Colonic mucosa (tissue), 4 donors: ENCODE measurements at regions not wholly inside any gene's neighbourhood (a gene's known extent, or its start where the extent isn't known, plus 50 kb on each side); places are given as distances from the start of the nearest gene placed in this dataset.

Experiments
- DNase-seq: peaks from one replicate; pipeline ENCODE4 v3.0.0-alpha.2; 2020
- H3K27ac ChIP-seq: fragments of 200-600 bp; one replicate; pipeline ENCODE4 v1.8.0; 2021
- H3K27me3 ChIP-seq: fragments of 200-600 bp; one replicate; pipeline ENCODE4 v1.8.0; 2021
- H3K36me3 ChIP-seq: fragments of 200-600 bp; one replicate; pipeline ENCODE4 v1.8.0; 2021
- H3K4me1 ChIP-seq: fragments of 200-600 bp; one replicate; pipeline ENCODE4 v1.8.0; 2021; ENCODE audit warnings: mild to moderate bottlenecking
- H3K4me3 ChIP-seq: fragments of 200-600 bp; one replicate; pipeline ENCODE4 v1.8.0; 2021
- H3K9ac ChIP-seq, 2 donors: one replicate each; pipeline ENCODE4 v1.7.0; 2013; ENCODE audit warnings: control low read depth in 2 of 2, low read depth in 2 of 2, low read length in 2 of 2
- H3K9me3 ChIP-seq: fragments of 200-600 bp; one replicate; pipeline ENCODE4 v1.8.0; 2021
- intact Hi-C: fragments of 100-400 bp; cut with DNase I; formaldehyde crosslinking; loops from one replicate; pipeline ENCODE4 v1.14.1; 2022
- TF ChIP-seq, protein P1 (sequence below): fragments of 200-600 bp; IDR thresholded peaks from one replicate; pipeline ENCODE4 v1.8.0; 2022; ENCODE audit warnings: antibody characterized with exemption, mild to moderate bottlenecking
- donor health status: healthy.
- donor health status: DM: no; HTN: no; CAD: no.
- donor health status: DM: no; HTN: no; CAD: no.

GRCh38 chr2:125561302-125561701, 1094.7 kb upstream of the GYPC start:
- Histone ChIP-seq H3K36me3 (no peaks in the 10 kb centered on the region), H3K4me1 (no peaks in the 10 kb centered on the region), H3K27ac (peak overlapping the region; percentile 1), H3K9ac (no peak overlapping the region), H3K27me3 (no peaks in the 10 kb centered on the region), H3K4me3 (no peak overlapping the region), H3K9me3 (no peaks in the 10 kb centered on the region)
- intact Hi-C loops, result no loop called here
- TF ChIP-seq, protein P1, sequence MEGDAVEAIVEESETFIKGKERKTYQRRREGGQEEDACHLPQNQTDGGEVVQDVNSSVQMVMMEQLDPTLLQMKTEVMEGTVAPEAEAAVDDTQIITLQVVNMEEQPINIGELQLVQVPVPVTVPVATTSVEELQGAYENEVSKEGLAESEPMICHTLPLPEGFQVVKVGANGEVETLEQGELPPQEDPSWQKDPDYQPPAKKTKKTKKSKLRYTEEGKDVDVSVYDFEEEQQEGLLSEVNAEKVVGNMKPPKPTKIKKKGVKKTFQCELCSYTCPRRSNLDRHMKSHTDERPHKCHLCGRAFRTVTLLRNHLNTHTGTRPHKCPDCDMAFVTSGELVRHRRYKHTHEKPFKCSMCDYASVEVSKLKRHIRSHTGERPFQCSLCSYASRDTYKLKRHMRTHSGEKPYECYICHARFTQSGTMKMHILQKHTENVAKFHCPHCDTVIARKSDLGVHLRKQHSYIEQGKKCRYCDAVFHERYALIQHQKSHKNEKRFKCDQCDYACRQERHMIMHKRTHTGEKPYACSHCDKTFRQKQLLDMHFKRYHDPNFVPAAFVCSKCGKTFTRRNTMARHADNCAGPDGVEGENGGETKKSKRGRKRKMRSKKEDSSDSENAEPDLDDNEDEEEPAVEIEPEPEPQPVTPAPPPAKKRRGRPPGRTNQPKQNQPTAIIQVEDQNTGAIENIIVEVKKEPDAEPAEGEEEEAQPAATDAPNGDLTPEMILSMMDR, result no peak
- DNase-seq, result peak; percentile 24

DNA sequence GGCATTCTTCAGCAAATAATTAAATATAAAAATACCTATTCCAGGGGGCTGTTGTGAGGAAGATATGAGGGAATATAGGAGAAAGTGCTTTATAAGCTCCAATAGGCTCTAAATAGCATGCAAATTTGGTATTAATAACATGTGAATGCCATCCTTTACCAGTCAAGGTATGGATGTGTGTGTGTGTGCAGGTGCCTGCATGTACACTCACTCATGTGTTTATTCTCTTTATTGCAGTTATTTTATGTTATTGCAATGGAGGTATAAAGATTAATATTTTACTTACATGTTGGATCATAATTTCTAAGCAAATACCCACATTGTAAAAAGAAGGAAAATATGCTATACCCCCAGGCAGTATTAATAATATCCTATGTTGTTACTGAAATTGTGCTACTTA, 1093.0 kb upstream of the GYPC start:
- Histone ChIP-seq H3K4me1 (no peaks in the 10 kb centered on the region), H3K4me3 (no peak overlapping the region), H3K9ac (no peak overlapping the region), H3K27me3 (no peaks in the 10 kb centered on the region), H3K9me3 (no peaks in the 10 kb centered on the region), H3K36me3 (no peaks in the 10 kb centered on the region), H3K27ac (no peak overlapping the region)
- TF ChIP-seq, protein P1, result no peak
- no peak for DNase-seq
- intact Hi-C loops, result no loop called here

DNA sequence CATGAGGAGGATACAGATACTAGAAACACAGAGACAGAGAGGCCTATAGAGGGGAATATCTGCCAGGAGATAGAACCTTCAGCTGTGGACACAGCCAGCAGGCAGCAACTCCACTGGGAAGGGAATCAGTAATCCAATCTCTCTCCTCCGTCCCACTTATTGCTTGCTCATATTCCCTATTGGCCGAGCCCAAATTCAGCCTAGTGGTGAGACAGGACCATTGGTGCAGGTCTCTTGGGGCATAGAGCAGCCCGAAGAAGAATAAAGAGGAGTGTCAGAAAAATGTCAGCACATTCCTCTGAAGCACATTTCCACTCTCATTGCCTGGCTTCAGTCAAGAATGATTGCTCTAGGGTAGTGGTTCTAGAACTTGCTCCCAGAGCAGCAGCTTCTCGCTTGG, 1091.5 kb upstream of the GYPC start:
- Histone ChIP-seq H3K4me1 (no peaks in the 10 kb centered on the region), H3K27ac (no peak overlapping the region), H3K9ac (no peak overlapping the region), H3K36me3 (no peaks in the 10 kb centered on the region), H3K27me3 (no peaks in the 10 kb centered on the region), H3K9me3 (no peaks in the 10 kb centered on the region), H3K4me3 (no peak overlapping the region)
- TF ChIP-seq, protein P1, result no peak
- DNase-seq, result no peak
- intact Hi-C loops, result no loop called here

DNA sequence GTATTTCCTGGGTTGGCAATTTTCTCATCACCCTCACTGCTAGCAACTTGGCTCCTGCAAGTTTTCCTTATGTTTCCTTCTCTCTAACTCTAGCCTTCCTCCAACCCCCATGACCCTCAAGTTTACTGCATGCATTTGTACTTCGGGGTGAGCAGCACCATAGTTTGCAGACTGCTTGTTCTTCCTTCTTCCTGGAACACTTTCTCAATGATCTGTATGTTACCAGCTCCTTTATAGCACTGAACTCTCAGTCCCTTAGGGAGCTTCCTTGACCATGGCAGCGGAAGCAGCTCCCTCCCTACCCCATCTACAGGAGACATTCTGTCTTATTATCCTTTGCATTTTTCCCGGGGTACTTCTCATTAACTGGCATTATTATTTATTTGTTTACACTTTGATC, 1089.5 kb upstream of the GYPC start:
- intact Hi-C loops, result no loop called here
- H3K9ac ChIP-seq, result no peak overlapping the region
- no peak overlapping the region for H3K4me3 ChIP-seq
- DNase-seq, result no peak
- no peaks in the 10 kb centered on the region for H3K9me3 ChIP-seq
- no peaks in the 10 kb centered on the region for H3K36me3 ChIP-seq
- TF ChIP-seq, protein P1, result no peak
- H3K27ac ChIP-seq, result no peak overlapping the region
- H3K4me1 ChIP-seq, result no peaks in the 10 kb centered on the region
- H3K27me3 ChIP-seq, result no peaks in the 10 kb centered on the region

- no peak overlapping the region for H3K4me3 ChIP-seq
- no peak overlapping the region for H3K9ac ChIP-seq
- no peaks in the 10 kb centered on the region for H3K9me3 ChIP-seq
- H3K4me1 ChIP-seq, result no peaks in the 10 kb centered on the region
- TF ChIP-seq, protein P1, result no peak
- intact Hi-C loops, result no loop called here
- DNase-seq, result no peak
- no peaks in the 10 kb centered on the region for H3K27me3 ChIP-seq
- H3K36me3 ChIP-seq, result no peaks in the 10 kb centered on the region
- H3K27ac ChIP-seq, result no peak overlapping the region
Observed at GRCh38 chr2:125567100-125567499, 1088.9 kb upstream of the GYPC start.

DNA sequence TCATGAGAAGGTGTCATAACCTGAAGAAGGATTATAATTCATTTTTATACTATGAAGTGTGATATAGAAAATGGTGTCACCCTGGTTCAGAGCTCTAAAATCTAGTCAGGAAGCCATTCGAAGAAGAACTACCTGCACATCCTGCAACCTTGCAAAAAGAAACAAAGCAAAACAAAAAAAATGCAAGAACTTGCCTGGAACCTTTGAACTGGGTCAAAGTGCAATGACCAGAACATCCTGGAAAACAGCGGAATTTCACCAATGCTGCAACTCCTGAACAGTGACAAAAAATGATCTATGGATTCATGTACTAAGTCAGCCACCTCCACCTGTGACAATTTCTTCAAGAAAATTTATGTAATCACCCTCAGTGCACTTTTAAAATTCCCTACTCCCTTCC, 1083.3 kb upstream of the GYPC start:
- H3K36me3 ChIP-seq, result no peaks in the 10 kb centered on the region
- DNase-seq, result no peak
- no peaks in the 10 kb centered on the region for H3K9me3 ChIP-seq
- H3K4me3 ChIP-seq, result no peak overlapping the region
- no peak overlapping the region for H3K27ac ChIP-seq
- H3K9ac ChIP-seq, result no peak overlapping the region
- intact Hi-C loops, result no loop called here
- H3K4me1 ChIP-seq, result no peaks in the 10 kb centered on the region
- no peaks in the 10 kb centered on the region for H3K27me3 ChIP-seq
- TF ChIP-seq, protein P1, result no peak
